ENCODE measurements at regions not wholly inside any gene's neighbourhood (a gene's known extent, or its start where the extent isn't known, plus 50 kb on each side); places are given as distances from the start of the nearest gene placed in this dataset.
"Not testable (repeated sequence)": the region's sequence is repeated elsewhere in the genome, so short reads cannot be mapped to it uniquely, and the experiment has no call there.

DNA sequence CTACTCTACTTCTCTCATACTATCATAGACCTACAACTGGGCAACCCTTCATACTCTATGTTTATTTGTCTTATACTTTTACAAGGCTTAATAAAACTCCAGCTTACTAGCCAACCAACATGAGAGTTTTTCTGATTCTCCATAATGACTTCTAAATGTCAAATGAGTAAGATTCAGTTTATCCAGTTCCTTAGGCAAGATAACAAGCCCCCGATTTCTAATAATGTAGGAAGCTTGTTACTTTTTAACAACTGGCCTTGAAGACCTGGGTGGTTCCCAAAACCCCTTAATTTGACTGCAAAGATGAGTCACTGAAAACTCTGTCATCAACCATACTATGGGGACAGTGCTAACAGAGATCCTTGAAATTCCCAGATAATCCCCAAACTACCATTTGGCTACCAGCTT is 294.6 kb upstream of the ACTBL2 start:
- no peak for DNase-seq

- no peak for DNase-seq
These were observed 293.4 kb upstream of the ACTBL2 start for GRCh38 chr5:57776035-57776434.

- no peak for DNase-seq
These were observed 291.8 kb upstream of the ACTBL2 start for GRCh38 chr5:57774439-57774838.

GRCh38 chr5:57772512-57772911 is 289.9 kb upstream of the ACTBL2 start:
- DNase-seq: no peak

DNA sequence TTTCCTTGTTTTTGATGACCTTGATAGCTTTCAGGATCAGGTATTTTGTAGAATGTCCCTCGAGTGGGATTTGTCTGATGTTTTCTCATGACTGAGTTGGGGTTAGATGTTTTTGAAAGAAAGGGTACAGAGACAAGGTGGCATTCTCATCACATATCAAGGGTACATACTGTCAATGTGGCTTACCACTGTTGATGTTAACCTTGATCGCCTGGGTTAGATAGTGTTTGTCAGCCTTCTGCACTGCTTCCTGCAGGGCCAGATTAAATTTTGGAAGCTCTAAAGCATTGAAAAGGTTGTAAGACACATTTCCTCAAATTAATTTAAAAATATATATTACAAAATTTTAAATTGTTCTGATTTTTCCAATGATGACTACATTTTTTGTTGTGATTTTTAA is 287.4 kb upstream of the ACTBL2 start:
- no peak for DNase-seq

GRCh38 chr5:57768745-57769144 is 286.1 kb upstream of the ACTBL2 start:
- DNase-seq: no peak

DNA sequence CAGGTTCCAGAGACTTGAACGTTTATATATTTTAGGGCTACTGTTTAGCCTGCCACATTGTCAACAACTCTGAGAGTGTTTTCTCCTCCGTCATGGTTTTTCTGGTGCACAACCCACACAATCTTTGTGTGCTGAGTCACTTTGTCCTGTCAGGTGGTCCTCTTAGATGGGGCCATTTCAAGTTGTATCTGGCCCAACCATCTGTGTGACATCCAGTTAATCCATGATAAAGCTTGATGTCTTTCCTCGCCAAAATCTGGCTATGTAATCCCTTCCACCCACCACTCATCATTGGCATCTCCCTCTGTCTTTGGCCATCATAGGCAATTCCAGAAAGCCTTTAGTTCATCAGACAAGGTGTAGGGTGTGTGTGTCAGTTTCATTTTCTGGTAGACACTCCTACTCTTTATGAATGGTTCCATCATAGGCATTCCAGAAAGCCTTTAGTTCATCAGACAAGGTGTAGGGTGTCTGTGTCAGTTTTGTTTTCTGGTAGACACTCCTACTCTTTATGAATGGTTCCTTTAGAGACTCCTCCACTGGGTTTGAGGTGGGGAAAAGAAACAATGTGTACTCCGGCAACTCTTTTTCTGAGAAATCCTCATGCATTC is 282.0 kb upstream of the ACTBL2 start:
- no peak for DNase-seq

DNA sequence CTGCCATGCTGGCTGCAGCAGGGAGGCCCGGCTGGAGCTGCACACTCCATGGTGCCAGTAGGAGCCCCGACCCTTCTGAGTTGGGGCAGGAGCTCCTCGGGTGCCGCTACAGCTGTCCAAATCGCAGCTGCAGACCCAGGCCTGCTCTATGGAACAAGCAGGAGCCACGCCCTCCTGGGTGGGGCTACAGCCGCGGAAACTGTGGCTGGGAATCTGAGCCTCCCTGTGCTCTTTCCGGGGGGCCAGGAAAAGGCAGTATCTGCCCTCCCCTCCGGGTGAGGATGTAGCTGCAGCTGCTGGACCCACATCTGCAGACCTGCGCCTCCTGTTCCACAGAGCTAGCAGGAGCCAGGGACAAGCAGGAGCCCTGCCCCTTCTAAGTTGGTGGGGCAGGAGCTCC is 278.9 kb upstream of the ACTBL2 start:
- no peak for DNase-seq

GRCh38 chr5:57754616-57755015 is 272.0 kb upstream of the ACTBL2 start:
- no peak for DNase-seq

DNA sequence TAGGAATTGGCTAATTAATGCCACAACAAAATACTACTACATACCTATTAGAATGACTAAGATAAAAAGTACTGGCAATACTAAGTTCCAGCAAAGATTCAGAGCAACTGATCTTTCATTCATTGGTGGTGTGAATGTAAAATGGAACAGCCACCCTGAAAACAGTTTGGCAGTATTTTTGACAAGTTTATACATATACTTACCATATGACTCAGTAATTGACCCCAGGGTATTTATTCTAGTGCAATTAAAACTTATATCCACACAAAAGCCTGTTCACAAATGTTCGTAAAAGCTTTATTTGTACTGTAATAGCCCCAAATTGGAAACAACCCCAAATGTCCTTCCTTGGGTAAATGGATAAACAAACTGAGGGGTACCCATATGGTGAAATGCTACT is 270.8 kb upstream of the ACTBL2 start:
- DNase-seq: no peak

DNA sequence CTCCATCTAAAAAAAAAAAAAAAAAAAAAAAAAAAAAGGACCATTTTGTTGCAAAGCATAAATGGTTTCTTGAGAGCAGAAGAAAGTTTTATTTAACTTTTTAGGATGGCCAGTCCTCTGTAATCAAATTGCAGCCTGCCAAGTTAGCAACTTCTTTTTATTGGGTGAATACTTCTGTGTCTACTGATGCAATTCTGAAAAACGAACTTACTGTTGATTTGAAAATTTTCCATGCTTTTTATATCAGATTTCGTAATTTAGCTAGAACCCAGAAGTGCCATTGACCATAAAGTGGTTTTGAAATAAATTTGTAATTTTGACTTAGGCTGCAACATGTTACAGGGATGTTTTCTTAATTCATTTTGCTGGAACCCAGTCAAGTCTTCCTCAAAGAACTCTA is 269.1 kb upstream of the ACTBL2 start:
- no peak for DNase-seq

DNA sequence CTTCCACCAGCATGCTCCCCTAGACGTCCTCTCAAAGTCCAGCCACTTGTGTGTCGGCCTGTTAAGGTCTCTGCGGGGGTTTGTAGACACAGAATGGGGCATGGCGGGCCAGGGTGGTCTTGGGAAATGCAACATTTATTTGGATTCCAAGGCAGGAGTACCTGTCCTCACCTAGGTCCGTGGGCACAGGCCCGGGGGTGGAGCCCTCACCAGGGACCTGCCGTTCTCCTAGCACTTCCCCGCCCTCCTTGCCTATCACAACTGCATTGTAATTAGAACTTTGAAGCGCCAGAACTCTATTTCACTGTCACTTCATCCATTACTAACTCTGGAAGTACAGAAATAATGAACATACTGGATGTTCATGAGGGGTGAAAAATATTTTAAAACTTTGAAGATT is 268.3 kb upstream of the ACTBL2 start:
- DNase-seq: no peak

DNA sequence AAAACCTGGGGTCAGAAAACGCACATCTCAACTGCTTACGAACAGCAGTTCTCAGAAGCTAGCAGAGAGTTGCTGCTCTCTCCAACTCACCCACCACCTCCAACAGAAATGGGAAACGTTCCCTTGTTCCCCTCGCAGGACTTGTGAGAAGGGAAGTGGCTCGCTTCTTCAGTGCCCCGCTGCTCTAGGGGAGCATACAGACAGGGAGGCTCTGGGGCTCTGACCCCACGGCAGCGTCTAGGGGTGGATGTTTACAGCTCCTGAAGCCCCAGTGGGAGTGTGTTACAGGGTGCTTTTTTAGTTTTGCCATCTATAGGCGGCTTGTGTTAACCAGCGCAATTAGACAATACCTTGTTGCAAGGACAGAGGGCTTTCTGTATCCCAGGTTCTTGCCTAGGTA is 267.7 kb upstream of the ACTBL2 start:
- no peak for DNase-seq

DNA sequence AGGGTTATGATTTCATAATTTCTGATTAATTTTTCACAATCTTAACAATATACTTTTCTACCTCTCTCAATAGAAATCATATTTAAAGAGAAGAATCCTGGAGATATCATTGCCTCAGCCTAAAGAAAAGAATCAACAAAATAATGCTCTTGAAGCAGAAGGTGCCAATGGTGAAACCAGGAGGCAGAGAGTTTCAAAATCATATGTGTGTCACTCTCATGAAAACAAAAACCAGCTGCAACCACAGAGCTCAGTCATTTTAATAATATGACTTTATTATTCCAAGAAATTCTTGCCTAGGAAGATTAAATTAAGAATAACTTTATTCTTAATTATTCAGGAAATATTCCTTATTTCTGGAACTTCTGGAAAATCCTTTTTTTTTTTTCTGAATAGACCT is 266.8 kb upstream of the ACTBL2 start:
- no peak for DNase-seq

GRCh38 chr5:57745700-57746651 is 263.4 kb upstream of the ACTBL2 start:
- DNase-seq: no peak

DNA sequence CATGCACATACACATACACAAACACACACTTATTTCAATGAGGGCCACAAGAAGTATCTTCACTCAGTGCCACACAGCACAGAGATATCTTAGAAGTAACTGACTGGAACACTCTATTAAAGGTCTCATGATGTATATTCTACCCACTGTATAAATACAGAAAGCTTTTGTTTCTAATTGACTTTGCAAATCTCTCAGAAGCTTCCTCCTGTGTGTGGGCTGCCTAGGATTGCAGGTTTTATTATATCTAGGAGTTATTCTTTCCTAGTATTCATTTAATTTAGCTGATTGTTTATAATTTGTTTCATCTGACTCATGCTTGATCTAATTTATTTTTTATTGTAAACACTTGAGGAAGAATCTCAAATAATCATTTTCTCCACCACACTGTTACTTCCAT is 262.4 kb upstream of the ACTBL2 start:
- no peak for DNase-seq

- no peak for DNase-seq
These were observed 258.7 kb upstream of the ACTBL2 start for GRCh38 chr5:57741336-57741735.

- no peak for DNase-seq
These were observed 256.2 kb upstream of the ACTBL2 start for GRCh38 chr5:57738787-57739186.

GRCh38 chr5:57738301-57738700 is 255.7 kb upstream of the ACTBL2 start:
- DNase-seq: peak; percentile 10

GRCh38 chr5:57736716-57737115 is 254.1 kb upstream of the ACTBL2 start:
- DNase-seq: no peak

GRCh38 chr5:57735279-57736153 is 252.9 kb upstream of the ACTBL2 start:
- DNase-seq: not testable (repeated sequence)

DNA sequence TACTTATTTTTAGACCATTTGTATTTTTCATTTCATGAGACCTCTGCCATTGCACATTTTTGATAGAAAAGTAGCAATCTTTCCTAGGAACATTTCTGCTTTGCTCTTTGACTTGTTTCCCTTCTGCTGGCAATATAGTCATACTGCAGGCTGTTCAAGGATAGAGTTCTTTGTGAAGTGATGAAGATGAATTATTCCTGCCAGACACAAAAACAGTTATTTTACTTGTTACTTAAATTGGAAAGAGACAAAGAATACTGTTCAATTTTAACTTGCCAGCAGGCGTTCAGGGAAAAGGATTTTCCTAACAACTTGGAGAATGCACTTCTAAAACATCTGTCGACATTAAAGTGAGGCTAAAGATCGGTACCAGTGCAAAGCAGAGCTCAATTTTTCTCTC is 251.7 kb upstream of the ACTBL2 start:
- no peak for DNase-seq

GRCh38 chr5:57727591-57727990 is 245.0 kb upstream of the ACTBL2 start:
- no peak for DNase-seq
